Neural crest cell (in vitro differentiated cells): ENCODE measurements at regions not wholly inside any gene's neighbourhood (a gene's known extent, or its start where the extent isn't known, plus 50 kb on each side); places are given as distances from the start of the nearest gene placed in this dataset.

ENCODE experiments used
- DNase-seq: peaks from one replicate; pipeline ENCODE4 v3.0.0; 2021; ENCODE audit warnings: low read depth, mixed read lengths, low spot score
- H3K27ac Mint-ChIP-seq: one replicate; pipeline ENCODE4 v1.8.0; 2021; ENCODE audit warnings: mild to moderate bottlenecking, mixed read lengths; ENCODE audit not compliant: unreplicated experiment
- H3K27me3 Mint-ChIP-seq: 2 replicates; pipeline ENCODE4 v1.8.0; 2021; ENCODE audit warnings: low read depth, mild to moderate bottlenecking, mixed read lengths
- H3K36me3 Mint-ChIP-seq: 2 replicates; pipeline ENCODE4 v1.8.0; 2021; ENCODE audit warnings: low read depth, mild to moderate bottlenecking, mixed read lengths
- H3K4me1 Mint-ChIP-seq: 2 replicates; pipeline ENCODE4 v1.8.0; 2021; ENCODE audit warnings: mixed read lengths
- H3K4me3 Mint-ChIP-seq: one replicate; pipeline ENCODE4 v1.8.0; 2021; ENCODE audit warnings: mild to moderate bottlenecking, mixed read lengths
- H3K9me3 Mint-ChIP-seq: 2 replicates; pipeline ENCODE4 v1.8.0; 2021; ENCODE audit warnings: mixed read lengths
- CTCF ChIP-seq: fragments of 200-600 bp; sonication (generic); conservative IDR thresholded peaks from 2 replicates; pipeline ENCODE4 v1.5.0; 2021; ENCODE audit warnings: antibody characterized with exemption, mild to moderate bottlenecking

DNA sequence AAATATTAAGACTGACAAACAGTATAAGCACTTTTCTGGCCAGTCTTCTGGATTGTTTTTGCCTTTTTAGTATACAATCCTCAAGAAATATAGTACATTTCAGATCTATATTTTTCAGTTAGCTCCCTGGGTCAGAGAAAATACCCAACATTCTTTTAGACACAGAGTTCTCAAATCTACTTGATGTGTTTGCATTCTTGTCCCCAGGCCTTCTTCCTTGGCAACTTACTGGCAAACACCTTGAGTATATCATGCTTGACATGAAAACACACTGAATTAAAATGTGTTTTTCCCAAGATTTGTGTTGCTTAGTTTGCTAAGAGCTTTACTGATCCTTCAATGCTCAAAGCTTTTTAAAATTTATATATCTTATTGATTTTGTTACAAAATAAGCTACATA lies 1413.1 kb upstream of the CDH9 start:
- TF ChIP-seq CTCF = no peak
- H3K27ac Mint-ChIP-seq = no peak overlapping the region
- H3K36me3 Mint-ChIP-seq = no peaks in the 10 kb centered on the region
- H3K4me3 Mint-ChIP-seq = no peak overlapping the region
- peaks cover 12% of the 10 kb centered on the region for H3K9me3 Mint-ChIP-seq
- no peak for DNase-seq
- H3K4me1 Mint-ChIP-seq = no peaks in the 10 kb centered on the region
- H3K27me3 Mint-ChIP-seq = no peaks in the 10 kb centered on the region

GRCh38 chr5:28450997-28451396 lies 1412.6 kb upstream of the CDH9 start:
- no peak for DNase-seq
- H3K4me1 Mint-ChIP-seq = no peaks in the 10 kb centered on the region
- no peak overlapping the region for H3K27ac Mint-ChIP-seq
- H3K4me3 Mint-ChIP-seq = no peak overlapping the region
- peaks cover 12% of the 10 kb centered on the region for H3K9me3 Mint-ChIP-seq
- no peaks in the 10 kb centered on the region for H3K36me3 Mint-ChIP-seq
- H3K27me3 Mint-ChIP-seq = no peaks in the 10 kb centered on the region
- TF ChIP-seq CTCF = no peak

GRCh38 chr5:28448791-28449190 lies 1410.4 kb upstream of the CDH9 start:
- Mint-ChIP-seq H3K9me3 (peaks cover 20% of the 10 kb centered on the region), H3K27me3 (no peaks in the 10 kb centered on the region), H3K4me3 (no peak overlapping the region), H3K36me3 (peaks cover 2% of the 10 kb centered on the region), H3K27ac (no peak overlapping the region), H3K4me1 (no peaks in the 10 kb centered on the region)
- DNase-seq = no peak
- no peak for TF ChIP-seq CTCF

DNA sequence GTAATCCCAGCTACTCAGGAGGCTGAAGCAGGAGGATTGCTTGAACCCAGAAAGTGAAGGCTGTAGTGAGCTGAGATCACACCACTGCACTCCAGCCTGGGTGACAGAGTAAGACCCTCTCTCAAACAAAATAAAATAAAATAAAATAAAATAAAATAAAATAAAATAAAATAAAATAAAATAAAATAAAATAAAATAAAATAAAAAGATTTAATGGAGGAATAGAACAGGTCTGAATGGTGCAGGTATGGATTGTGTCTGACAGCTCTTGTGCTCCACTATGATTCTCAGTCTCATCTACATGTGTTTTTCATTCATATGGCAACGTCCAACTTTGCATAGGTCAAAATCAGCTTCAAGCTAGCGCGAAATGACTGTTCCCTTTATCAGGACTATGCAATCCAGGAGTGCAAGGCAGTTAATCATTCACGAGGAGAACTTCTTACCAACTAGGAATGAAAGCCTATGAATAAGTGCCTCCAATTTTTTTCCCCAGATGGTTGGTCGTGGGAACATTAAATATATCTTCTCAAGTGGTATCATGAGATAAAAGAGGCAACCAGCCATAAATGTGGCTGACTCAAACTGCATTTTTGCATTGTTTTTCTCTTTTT lies 1392.3 kb upstream of the CDH9 start:
- DNase-seq = no peak
- Mint-ChIP-seq H3K27ac (no peak overlapping the region), H3K4me1 (no peaks in the 10 kb centered on the region), H3K9me3 (peaks cover 11% of the 10 kb centered on the region), H3K27me3 (no peaks in the 10 kb centered on the region), H3K36me3 (peaks cover 4% of the 10 kb centered on the region), H3K4me3 (no peak overlapping the region)
- TF ChIP-seq CTCF = no peak

- no peak for DNase-seq
- H3K36me3 Mint-ChIP-seq = peaks cover 12% of the 10 kb centered on the region
- peaks cover 22% of the 10 kb centered on the region for H3K9me3 Mint-ChIP-seq
- H3K4me3 Mint-ChIP-seq = no peak overlapping the region
- no peak for TF ChIP-seq CTCF
- H3K27me3 Mint-ChIP-seq = no peaks in the 10 kb centered on the region
- no peak overlapping the region for H3K27ac Mint-ChIP-seq
- peaks cover 3% of the 10 kb centered on the region for H3K4me1 Mint-ChIP-seq
These were observed 1382.8 kb upstream of the CDH9 start for GRCh38 chr5:28421141-28421540.
